ENCODE measurements at regions not wholly inside any gene's neighbourhood (a gene's known extent, or its start where the extent isn't known, plus 50 kb on each side); places are given as distances from the start of the nearest gene placed in this dataset.
A peak's percentile ranks its signal among the peaks of the same experiment; 100 is the strongest.

DNA sequence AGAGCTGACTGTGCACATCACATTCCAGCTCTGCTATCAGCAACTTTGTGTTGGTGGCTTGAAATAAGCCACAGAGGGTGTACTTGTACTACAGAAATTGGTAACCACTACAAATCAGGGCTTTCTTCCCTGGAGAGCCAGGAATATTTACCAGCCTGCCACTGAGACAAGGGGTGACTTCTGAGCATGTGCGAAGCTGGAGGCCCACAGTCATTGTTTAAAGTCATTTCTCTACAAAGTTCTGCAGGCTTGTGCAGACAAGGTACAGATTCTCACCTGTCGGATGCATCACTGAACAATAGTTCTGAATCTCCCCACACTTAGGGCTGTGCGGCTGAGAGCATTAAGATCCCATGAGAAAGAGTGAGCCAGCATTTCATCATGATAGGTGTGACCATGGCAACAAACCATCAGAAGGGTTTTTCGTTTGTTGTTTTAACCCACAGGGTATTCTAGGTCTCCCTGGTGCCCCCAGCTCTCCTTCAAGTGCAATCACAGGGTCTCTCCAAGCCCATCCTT, 292.8 kb downstream of the CDC5L start:
- Histone ChIP-seq H3K9me3 (ENCODE audit: control insufficient read depth, low read depth, low read length) (no peaks in the 10 kb centered on the region), H3K27ac (ENCODE audit: insufficient read length, low read depth, low read length) (no peak overlapping the region), H3K56ac (ENCODE audit: insufficient read length, low read depth, low read length) (no peak overlapping the region), H2BK20ac (ENCODE audit: low read depth, low read length, poor library complexity, severe bottlenecking) (no peak overlapping the region), H2AFZ (ENCODE audit: low read length) (no peak overlapping the region), H3K27me3 (ENCODE audit: insufficient read depth, low read length) (no peaks in the 10 kb centered on the region), H3K79me2 (ENCODE audit: insufficient read depth, low read length) (no peaks in the 10 kb centered on the region), H2AK5ac (ENCODE audit: insufficient read length, low read length) (no peak overlapping the region), H2BK120ac (ENCODE audit: low read depth, low read length, poor library complexity, severe bottlenecking) (no peak overlapping the region), H3K4me1 (ENCODE audit: insufficient read depth, low read length) (no peaks in the 10 kb centered on the region), H2BK12ac (ENCODE audit: insufficient read length, low read depth, low read length) (no peak overlapping the region), H4K91ac (ENCODE audit: insufficient read length, low read depth, low read length) (no peak overlapping the region), H3K79me1 (ENCODE audit: insufficient read depth, low read depth, low read length, poor library complexity, severe bottlenecking) (no peaks in the 10 kb centered on the region), H3K23me2 (ENCODE audit: insufficient read length, low read depth, low read length, poor library complexity, severe bottlenecking) (no peaks in the 10 kb centered on the region), H4K5ac (ENCODE audit: insufficient read length, low read depth, low read length) (no peak overlapping the region), H4K8ac (replicated peaks; ENCODE audit: insufficient read length, low read depth, low read length) (no peak overlapping the region), H3K4me2 (ENCODE audit: insufficient read depth, insufficient read length, low read length) (no peak overlapping the region), H3K23ac (ENCODE audit: insufficient read length, low read depth, low read length) (no peak overlapping the region), H2BK5ac (ENCODE audit: insufficient read length, low read length) (no peak overlapping the region), H3K4ac (ENCODE audit: low read depth, low read length) (no peak overlapping the region), H4K20me1 (ENCODE audit: control insufficient read depth, insufficient read depth, insufficient read length) (no peaks in the 10 kb centered on the region), H2BK15ac (ENCODE audit: low read depth, low read length) (no peak overlapping the region), H3T11ph (ENCODE audit: low read length) (no peak overlapping the region), H3K18ac (ENCODE audit: insufficient read length, low read depth, low read length) (no peak overlapping the region), H3K9ac (ENCODE audit: extremely low read depth, insufficient read length, low read length) (no peak overlapping the region), H3K14ac (ENCODE audit: insufficient read depth, low read length) (no peak overlapping the region)
- H3K36me3 Mint-ChIP-seq (ENCODE audit: insufficient read depth in 1 of 3, low read depth in 3 of 3), result no peaks in the 10 kb centered on the region; a peak in 1 of 7 replicates
- peaks cover 4% of the 10 kb centered on the region; the same call in 1 of the 2 replicates for H3K27me3 Mint-ChIP-seq (ENCODE audit: low read depth)
- no peak overlapping the region for H3K4me3 Mint-ChIP-seq
- TF ChIP-seq, protein P1, sequence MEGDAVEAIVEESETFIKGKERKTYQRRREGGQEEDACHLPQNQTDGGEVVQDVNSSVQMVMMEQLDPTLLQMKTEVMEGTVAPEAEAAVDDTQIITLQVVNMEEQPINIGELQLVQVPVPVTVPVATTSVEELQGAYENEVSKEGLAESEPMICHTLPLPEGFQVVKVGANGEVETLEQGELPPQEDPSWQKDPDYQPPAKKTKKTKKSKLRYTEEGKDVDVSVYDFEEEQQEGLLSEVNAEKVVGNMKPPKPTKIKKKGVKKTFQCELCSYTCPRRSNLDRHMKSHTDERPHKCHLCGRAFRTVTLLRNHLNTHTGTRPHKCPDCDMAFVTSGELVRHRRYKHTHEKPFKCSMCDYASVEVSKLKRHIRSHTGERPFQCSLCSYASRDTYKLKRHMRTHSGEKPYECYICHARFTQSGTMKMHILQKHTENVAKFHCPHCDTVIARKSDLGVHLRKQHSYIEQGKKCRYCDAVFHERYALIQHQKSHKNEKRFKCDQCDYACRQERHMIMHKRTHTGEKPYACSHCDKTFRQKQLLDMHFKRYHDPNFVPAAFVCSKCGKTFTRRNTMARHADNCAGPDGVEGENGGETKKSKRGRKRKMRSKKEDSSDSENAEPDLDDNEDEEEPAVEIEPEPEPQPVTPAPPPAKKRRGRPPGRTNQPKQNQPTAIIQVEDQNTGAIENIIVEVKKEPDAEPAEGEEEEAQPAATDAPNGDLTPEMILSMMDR (conservative IDR thresholded peaks at IDR 0.05), result no peak
- no CpG with 5 or more reads among the region's 4 CpGs for WGBS (ENCODE audit: extremely low coverage, insufficient read length, low lambda C conversion rate)
- H3K4me1 Mint-ChIP-seq, result peaks cover under 1 to 5% of the 10 kb centered on the region in 2 experiments; a peak in 3 of 4 replicates
- DNase-seq, result peak; percentile 5
- no peak overlapping the region; a peak in 1 of 7 replicates for H3K27ac Mint-ChIP-seq
- H3K9me3 Mint-ChIP-seq, result no peaks in the 10 kb centered on the region; a peak in 1 of 5 replicates

Measured in H9 (cell line).